Gastroesophageal sphincter (tissue), 3 donors: ENCODE measurements at regions not wholly inside any gene's neighbourhood (a gene's known extent, or its start where the extent isn't known, plus 50 kb on each side); places are given as distances from the start of the nearest gene placed in this dataset.

ENCODE experiments used
- POLR2AphosphoS5 ChIP-seq: sonication (generic); formaldehyde crosslinking; IDR thresholded peaks from one replicate; pipeline ENCODE4 v1.6.1; 2017; ENCODE audit warnings: antibody characterized with exemption
- TF ChIP-seq, protein P1 (sequence below), 4 experiments: fragments of 200-600 bp in 2 of 4; fragments of 450-650 bp in 2 of 4; sonication (generic) in 1 of 4; IDR thresholded peaks; one replicate each; pipeline ENCODE4 v1.5.1; 2017 to 2019; ENCODE audit warnings: antibody characterized with exemption in 4 of 4, mild to moderate bottlenecking in 2 of 4, moderate library complexity in 2 of 4

DNA sequence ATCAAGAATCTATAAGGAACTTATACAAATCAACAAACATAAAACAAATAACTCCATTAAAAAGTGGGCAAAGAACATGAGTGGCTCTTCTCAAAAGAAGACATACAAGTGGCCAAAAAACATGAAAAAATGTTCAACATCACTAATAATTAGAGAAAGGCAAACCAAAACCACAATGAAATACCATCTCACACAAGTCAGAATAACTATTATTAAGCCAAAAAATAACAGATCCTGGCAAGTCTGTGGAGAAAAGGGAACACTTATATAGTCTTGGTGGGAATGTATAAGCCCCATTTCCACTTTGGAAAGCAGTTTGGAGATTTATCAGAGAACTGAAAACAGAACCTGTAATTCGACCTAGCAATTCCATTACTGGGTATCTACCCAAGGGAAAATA is 921.0 kb downstream of the KCNA4 start:
- TF ChIP-seq POLR2AphosphoS5: no peak
- TF ChIP-seq, protein P1, sequence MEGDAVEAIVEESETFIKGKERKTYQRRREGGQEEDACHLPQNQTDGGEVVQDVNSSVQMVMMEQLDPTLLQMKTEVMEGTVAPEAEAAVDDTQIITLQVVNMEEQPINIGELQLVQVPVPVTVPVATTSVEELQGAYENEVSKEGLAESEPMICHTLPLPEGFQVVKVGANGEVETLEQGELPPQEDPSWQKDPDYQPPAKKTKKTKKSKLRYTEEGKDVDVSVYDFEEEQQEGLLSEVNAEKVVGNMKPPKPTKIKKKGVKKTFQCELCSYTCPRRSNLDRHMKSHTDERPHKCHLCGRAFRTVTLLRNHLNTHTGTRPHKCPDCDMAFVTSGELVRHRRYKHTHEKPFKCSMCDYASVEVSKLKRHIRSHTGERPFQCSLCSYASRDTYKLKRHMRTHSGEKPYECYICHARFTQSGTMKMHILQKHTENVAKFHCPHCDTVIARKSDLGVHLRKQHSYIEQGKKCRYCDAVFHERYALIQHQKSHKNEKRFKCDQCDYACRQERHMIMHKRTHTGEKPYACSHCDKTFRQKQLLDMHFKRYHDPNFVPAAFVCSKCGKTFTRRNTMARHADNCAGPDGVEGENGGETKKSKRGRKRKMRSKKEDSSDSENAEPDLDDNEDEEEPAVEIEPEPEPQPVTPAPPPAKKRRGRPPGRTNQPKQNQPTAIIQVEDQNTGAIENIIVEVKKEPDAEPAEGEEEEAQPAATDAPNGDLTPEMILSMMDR (IDR thresholded peaks at IDR 0.05): no peak
